ENCODE measurements at regions not wholly inside any gene's neighbourhood (a gene's known extent, or its start where the extent isn't known, plus 50 kb on each side); places are given as distances from the start of the nearest gene placed in this dataset.
"Not testable (repeated sequence)": the region's sequence is repeated elsewhere in the genome, so short reads cannot be mapped to it uniquely, and the experiment has no call there.

DNA sequence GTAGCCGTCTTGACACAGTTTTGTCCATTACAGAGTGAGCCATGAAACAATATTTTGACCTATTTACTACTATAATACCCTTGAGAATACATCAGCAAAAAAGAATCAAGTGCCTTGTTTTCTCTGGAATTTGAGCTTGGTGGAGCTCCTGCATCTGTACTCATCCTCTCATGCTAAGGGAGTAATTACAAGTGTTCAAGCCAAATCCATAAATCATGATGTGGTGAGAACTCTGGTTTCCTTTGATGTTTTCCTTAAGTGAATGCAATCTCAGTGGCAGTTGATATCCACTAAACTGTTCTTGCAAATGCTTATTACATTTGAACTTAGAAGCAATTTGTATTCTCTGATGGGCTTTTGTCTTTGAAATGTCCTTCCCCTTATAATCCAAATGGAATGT is 824.6 kb upstream of the TMPRSS15 start:
- no peaks in the 10 kb centered on the region for H3K27me3 ChIP-seq (replicated peaks; ENCODE audit: control insufficient read depth, insufficient read depth, low read length)
- no peak for DNase-seq (ENCODE audit: extremely low read depth, insufficient read length)
- H3K4me3 ChIP-seq (replicated peaks; ENCODE audit: low read depth, low read length): no peak overlapping the region
- TF ChIP-seq, protein P1, sequence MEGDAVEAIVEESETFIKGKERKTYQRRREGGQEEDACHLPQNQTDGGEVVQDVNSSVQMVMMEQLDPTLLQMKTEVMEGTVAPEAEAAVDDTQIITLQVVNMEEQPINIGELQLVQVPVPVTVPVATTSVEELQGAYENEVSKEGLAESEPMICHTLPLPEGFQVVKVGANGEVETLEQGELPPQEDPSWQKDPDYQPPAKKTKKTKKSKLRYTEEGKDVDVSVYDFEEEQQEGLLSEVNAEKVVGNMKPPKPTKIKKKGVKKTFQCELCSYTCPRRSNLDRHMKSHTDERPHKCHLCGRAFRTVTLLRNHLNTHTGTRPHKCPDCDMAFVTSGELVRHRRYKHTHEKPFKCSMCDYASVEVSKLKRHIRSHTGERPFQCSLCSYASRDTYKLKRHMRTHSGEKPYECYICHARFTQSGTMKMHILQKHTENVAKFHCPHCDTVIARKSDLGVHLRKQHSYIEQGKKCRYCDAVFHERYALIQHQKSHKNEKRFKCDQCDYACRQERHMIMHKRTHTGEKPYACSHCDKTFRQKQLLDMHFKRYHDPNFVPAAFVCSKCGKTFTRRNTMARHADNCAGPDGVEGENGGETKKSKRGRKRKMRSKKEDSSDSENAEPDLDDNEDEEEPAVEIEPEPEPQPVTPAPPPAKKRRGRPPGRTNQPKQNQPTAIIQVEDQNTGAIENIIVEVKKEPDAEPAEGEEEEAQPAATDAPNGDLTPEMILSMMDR (IDR thresholded peaks at IDR 0.05; ENCODE audit: insufficient read depth, low read length, poor library complexity, severe bottlenecking): no peak
- H3K36me3 ChIP-seq (ENCODE audit: control insufficient read depth, insufficient read depth, low read length): no peaks in the 10 kb centered on the region

DNA sequence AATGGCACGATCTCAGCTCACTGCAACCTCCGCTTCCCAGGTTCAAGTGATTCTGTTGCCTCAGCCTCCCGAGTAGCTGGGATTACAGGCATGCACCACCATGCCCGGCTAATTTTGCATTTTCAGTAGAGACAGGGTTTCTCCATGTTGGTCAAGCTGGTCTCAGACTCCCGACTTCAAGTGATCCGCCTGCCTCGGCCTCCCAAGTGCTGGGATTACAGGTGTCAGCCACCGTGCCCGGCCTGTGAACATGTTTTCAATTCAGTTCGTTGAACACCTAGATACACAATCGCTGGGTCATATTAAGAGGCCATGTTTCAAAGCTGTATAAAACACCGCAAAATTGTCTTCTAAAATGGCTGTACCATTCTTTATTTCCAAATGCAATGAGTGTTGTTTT is 830.3 kb upstream of the TMPRSS15 start:
- DNase-seq (ENCODE audit: extremely low read depth, insufficient read length); H3K27me3 ChIP-seq (replicated peaks; ENCODE audit: control insufficient read depth, insufficient read depth, low read length); H3K36me3 ChIP-seq (ENCODE audit: control insufficient read depth, insufficient read depth, low read length); H3K4me3 ChIP-seq (replicated peaks; ENCODE audit: low read depth, low read length): not testable (repeated sequence)

DNA sequence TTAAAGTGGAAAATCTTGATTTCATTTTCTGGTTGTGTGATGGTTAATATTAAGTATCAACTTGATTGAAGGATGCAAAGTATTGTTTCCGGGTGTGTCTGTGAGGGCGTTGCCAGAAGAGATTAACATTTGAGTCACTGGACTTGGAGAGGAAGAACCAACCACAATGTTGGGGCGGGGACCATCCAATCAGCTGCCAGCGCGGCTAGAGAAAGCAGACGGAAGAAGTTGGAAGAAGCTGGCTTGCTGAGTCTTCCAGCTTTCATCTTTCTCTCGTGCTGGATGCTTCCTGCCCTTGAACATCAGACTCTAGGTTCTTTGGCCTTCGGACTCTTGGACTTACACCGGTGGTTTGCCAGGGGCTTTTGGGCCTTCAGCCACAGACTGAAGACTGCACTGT is 832.6 kb upstream of the TMPRSS15 start:
- TF ChIP-seq, protein P1 (IDR thresholded peaks at IDR 0.05; ENCODE audit: insufficient read depth, low read length, poor library complexity, severe bottlenecking): no peak
- Histone ChIP-seq H3K4me3 (replicated peaks; ENCODE audit: low read depth, low read length) (no peak overlapping the region), H3K27me3 (replicated peaks; ENCODE audit: control insufficient read depth, insufficient read depth, low read length) (no peaks in the 10 kb centered on the region), H3K36me3 (ENCODE audit: control insufficient read depth, insufficient read depth, low read length) (no peaks in the 10 kb centered on the region)
- DNase-seq (ENCODE audit: extremely low read depth, insufficient read length): no peak

DNA sequence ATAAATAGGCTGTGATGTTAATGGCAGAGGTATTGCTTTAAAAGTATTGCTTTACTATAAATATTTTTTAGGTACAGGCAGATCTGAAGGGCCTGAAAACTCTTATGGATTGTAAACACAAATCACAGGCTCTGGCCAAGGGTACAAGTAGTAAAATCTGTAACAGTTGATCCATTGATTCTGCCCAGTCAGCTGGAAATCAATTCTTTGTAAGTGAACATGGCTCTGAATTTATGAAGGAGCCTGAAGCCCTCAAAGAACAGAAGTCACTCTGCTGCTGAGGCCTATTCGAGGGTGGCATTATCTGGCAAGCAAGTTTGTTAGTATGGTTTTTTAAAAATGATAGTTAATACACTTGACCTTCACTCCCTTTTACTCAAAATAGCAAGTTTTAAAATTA is 834.0 kb upstream of the TMPRSS15 start:
- TF ChIP-seq, protein P1 (IDR thresholded peaks at IDR 0.05; ENCODE audit: insufficient read depth, low read length, poor library complexity, severe bottlenecking): no peak
- no peak for DNase-seq (ENCODE audit: extremely low read depth, insufficient read length)
- Histone ChIP-seq H3K27me3 (replicated peaks; ENCODE audit: control insufficient read depth, insufficient read depth, low read length) (no peaks in the 10 kb centered on the region), H3K36me3 (ENCODE audit: control insufficient read depth, insufficient read depth, low read length) (no peaks in the 10 kb centered on the region), H3K4me3 (replicated peaks; ENCODE audit: low read depth, low read length) (no peak overlapping the region)

DNA sequence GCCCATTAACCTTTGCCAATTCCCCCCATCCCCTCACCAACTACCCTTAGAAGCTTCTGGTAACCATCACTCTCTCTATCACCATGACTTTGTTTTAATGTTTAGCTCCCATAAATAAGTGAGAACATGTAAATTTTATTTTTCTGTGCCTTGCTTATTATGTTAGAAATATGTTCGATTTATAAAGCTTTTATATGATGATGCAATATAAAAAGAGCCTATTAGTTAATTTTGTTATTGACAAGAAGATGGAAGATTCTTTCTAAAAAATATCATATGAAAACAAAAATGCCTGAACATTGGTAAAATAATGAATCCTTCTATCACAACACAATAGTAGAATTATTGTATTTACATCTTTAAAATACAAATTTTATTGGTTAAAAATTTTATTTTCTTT is 836.1 kb upstream of the TMPRSS15 start:
- TF ChIP-seq, protein P1 (IDR thresholded peaks at IDR 0.05; ENCODE audit: insufficient read depth, low read length, poor library complexity, severe bottlenecking): no peak
- no peaks in the 10 kb centered on the region for H3K27me3 ChIP-seq (replicated peaks; ENCODE audit: control insufficient read depth, insufficient read depth, low read length)
- H3K36me3 ChIP-seq (ENCODE audit: control insufficient read depth, insufficient read depth, low read length): no peaks in the 10 kb centered on the region
- no peak overlapping the region for H3K4me3 ChIP-seq (replicated peaks; ENCODE audit: low read depth, low read length)
- no peak for DNase-seq (ENCODE audit: extremely low read depth, insufficient read length)

DNA sequence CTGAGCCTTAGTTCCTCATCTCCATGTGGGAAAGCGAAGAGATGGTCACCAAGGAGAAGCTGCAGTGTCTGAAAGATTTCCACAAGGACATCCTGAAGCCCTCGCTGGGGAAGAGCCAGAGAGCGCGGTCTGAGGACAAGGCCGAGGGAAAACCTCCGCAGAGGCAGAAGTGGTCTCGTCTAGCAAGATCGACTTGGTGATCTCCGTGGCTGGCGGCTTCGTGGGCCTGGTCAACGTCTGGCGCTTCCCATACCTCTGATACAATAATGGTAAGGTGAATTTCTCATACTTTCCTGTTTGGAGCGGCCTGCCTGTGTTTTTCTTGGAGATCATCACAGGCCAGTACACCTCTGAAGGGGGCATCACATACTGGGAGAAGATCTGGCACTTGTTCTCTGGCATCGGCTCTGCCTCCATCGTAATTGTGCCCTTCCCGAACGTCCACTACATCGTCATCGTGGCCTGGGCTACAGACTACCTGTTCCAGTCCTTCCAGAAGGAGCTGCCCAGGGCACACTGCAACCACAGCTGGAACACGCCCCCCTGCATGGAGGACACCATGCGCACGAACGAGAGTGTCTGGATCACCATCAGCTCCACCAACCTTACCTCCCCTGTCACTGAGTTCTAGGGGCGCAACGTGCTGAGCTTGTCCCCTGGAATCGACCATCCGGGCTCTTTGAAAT is 841.1 kb upstream of the TMPRSS15 start:
- TF ChIP-seq, protein P1 (IDR thresholded peaks at IDR 0.05; ENCODE audit: insufficient read depth, low read length, poor library complexity, severe bottlenecking): no peak
- no peak overlapping the region for H3K4me3 ChIP-seq (replicated peaks; ENCODE audit: low read depth, low read length)
- H3K27me3 ChIP-seq (replicated peaks; ENCODE audit: control insufficient read depth, insufficient read depth, low read length): no peaks in the 10 kb centered on the region
- no peaks in the 10 kb centered on the region for H3K36me3 ChIP-seq (ENCODE audit: control insufficient read depth, insufficient read depth, low read length)
- DNase-seq (ENCODE audit: extremely low read depth, insufficient read length): no peak

Measured in GM06990 (cell line).